SU-DHL-6 (cell line): ENCODE measurements at regions not wholly inside any gene's neighbourhood (a gene's known extent, or its start where the extent isn't known, plus 50 kb on each side); places are given as distances from the start of the nearest gene placed in this dataset.

Experiments used
- H2AFZ ChIP-seq: fragments of 200-600 bp; sonication (generic); 2 replicates; pipeline ENCODE4 v1.6.1; 2014; ENCODE audit warnings: low read depth, mild to moderate bottlenecking, moderate library complexity, mixed read lengths, antibody characterized with exemption, low read length; ENCODE audit not compliant: severe bottlenecking
- H3F3A ChIP-seq: fragments of 200-600 bp; shearing (Covaris generic); 2 replicates; pipeline ENCODE4 v1.6.0; 2016; ENCODE audit warnings: antibody characterized with exemption, mild to moderate bottlenecking; ENCODE audit not compliant: insufficient read depth
- H3K27ac ChIP-seq: fragments of 200-600 bp; sonication (generic); 2 replicates; pipeline ENCODE4 v1.5.1; 2016; ENCODE audit warnings: low read depth, mild to moderate bottlenecking, low read length, moderate library complexity, mixed read lengths
- H3K27me3 ChIP-seq: fragments of 200-600 bp; sonication (generic), shearing (Covaris generic); 2 replicates; pipeline ENCODE4 v1.6.0; 2014; ENCODE audit warnings: mild to moderate bottlenecking, low read length
- H3K36me3 ChIP-seq: fragments of 200-600 bp; sonication (generic); 2 replicates; pipeline ENCODE4 v1.6.1; 2014; ENCODE audit warnings: mild to moderate bottlenecking, low read length, mixed read lengths
- H3K4me2 ChIP-seq: fragments of 300-600, 200-600 bp; shearing (Covaris generic), sonication (generic); 2 replicates; pipeline ENCODE4 v1.6.0; 2014; ENCODE audit warnings: low read length, low read depth, mild to moderate bottlenecking; ENCODE audit not compliant: poor library complexity, severe bottlenecking
- H3K4me3 ChIP-seq: fragments of 200-600 bp; sonication (generic); 2 replicates; pipeline ENCODE4 v1.5.1; 2014; ENCODE audit warnings: antibody characterized with exemption, low read length, mild to moderate bottlenecking, mixed read lengths; ENCODE audit not compliant: insufficient read depth, poor library complexity, severe bottlenecking
- H3K79me2 ChIP-seq: fragments of 200-600 bp; sonication (generic); 2 replicates; pipeline ENCODE4 v1.6.1; 2014; ENCODE audit warnings: mild to moderate bottlenecking, low read length, moderate library complexity; ENCODE audit not compliant: insufficient read depth
- H3K9ac ChIP-seq: fragments of 200-600 bp; sonication (generic); 2 replicates; pipeline ENCODE4 v1.7.0; 2014; ENCODE audit warnings: mild to moderate bottlenecking, low read length
- H3K9me2 ChIP-seq: fragments of 200-600 bp; sonication (generic); replicated peaks from 2 replicates; pipeline ENCODE4 v1.6.1; 2014; ENCODE audit warnings: low read length; ENCODE audit not compliant: insufficient read depth
- H3K9me3 ChIP-seq: fragments of 200-600 bp; sonication (generic); 2 replicates; pipeline ENCODE4 v1.6.1; 2014; ENCODE audit warnings: low read length, mixed read lengths; ENCODE audit not compliant: insufficient read depth
- H4K20me1 ChIP-seq: fragments of 200-600 bp; sonication (generic); 2 replicates; pipeline ENCODE4 v1.6.1; 2014; ENCODE audit warnings: low read depth, mild to moderate bottlenecking, antibody characterized with exemption, low read length, moderate library complexity, mixed read lengths
- EZH2phosphoT487 ChIP-seq: fragments of 200-600 bp; sonication (generic), shearing (Covaris generic); conservative IDR thresholded peaks from 2 replicates; pipeline ENCODE4 v1.6.1; 2018; ENCODE audit warnings: mild to moderate bottlenecking, antibody characterized with exemption, low read length, moderate library complexity, mixed read lengths
- TF ChIP-seq, protein P1 (sequence below): fragments of 200-600 bp; sonication (generic); IDR thresholded peaks from one replicate; pipeline ENCODE4 v1.5.1; 2017; ENCODE audit warnings: antibody characterized with exemption, mild to moderate bottlenecking, low read length, moderate library complexity; ENCODE audit not compliant: insufficient read depth, poor library complexity, severe bottlenecking

GRCh38 chrX:125757794-125758564 lies 408.1 kb downstream of the DCAF12L2 start:
- Histone ChIP-seq H3K9me3 (no peaks in the 10 kb centered on the region), H3K79me2 (no peaks in the 10 kb centered on the region), H3K9me2 (no peaks in the 10 kb centered on the region), H3K27me3 (no peaks in the 10 kb centered on the region), H3K4me2 (no peak overlapping the region), H4K20me1 (no peaks in the 10 kb centered on the region), H2AFZ (no peak overlapping the region), H3K4me3 (no peak overlapping the region), H3K27ac (no peak overlapping the region), H3K36me3 (no peaks in the 10 kb centered on the region), H3K9ac (no peak overlapping the region), H3F3A (no peaks in the 10 kb centered on the region)
- TF ChIP-seq, protein P1, sequence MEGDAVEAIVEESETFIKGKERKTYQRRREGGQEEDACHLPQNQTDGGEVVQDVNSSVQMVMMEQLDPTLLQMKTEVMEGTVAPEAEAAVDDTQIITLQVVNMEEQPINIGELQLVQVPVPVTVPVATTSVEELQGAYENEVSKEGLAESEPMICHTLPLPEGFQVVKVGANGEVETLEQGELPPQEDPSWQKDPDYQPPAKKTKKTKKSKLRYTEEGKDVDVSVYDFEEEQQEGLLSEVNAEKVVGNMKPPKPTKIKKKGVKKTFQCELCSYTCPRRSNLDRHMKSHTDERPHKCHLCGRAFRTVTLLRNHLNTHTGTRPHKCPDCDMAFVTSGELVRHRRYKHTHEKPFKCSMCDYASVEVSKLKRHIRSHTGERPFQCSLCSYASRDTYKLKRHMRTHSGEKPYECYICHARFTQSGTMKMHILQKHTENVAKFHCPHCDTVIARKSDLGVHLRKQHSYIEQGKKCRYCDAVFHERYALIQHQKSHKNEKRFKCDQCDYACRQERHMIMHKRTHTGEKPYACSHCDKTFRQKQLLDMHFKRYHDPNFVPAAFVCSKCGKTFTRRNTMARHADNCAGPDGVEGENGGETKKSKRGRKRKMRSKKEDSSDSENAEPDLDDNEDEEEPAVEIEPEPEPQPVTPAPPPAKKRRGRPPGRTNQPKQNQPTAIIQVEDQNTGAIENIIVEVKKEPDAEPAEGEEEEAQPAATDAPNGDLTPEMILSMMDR = no peak
- TF ChIP-seq EZH2phosphoT487 = no peak

DNA sequence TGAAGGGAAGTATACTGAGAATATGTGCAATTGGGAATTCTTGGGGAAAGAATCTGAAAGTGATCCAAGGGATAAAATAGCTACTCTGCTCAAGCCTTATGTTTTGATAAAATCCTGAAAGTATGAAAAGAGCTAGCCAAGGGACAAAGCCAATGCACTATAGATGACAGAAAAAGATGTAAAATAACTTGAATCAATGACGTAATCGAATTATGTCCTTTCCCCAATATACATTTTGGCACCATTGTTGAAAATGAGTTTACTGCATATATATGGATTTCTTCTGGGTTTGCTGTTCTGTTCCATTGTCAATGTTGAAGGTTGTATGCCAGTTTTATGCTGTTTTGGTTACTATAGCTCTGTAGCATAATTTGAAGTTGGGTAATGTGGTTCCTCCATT lies 407.3 kb downstream of the DCAF12L2 start:
- no peak overlapping the region for H2AFZ ChIP-seq
- H3K9me2 ChIP-seq = no peaks in the 10 kb centered on the region
- no peaks in the 10 kb centered on the region for H3K27me3 ChIP-seq
- no peak overlapping the region for H3K4me2 ChIP-seq
- H3K9me3 ChIP-seq = no peaks in the 10 kb centered on the region
- H3F3A ChIP-seq = no peaks in the 10 kb centered on the region
- H3K9ac ChIP-seq = no peak overlapping the region
- no peak overlapping the region for H3K27ac ChIP-seq
- TF ChIP-seq EZH2phosphoT487 = no peak
- TF ChIP-seq, protein P1 = no peak
- no peaks in the 10 kb centered on the region for H3K79me2 ChIP-seq
- no peaks in the 10 kb centered on the region for H4K20me1 ChIP-seq
- no peaks in the 10 kb centered on the region for H3K36me3 ChIP-seq
- H3K4me3 ChIP-seq = no peak overlapping the region

DNA sequence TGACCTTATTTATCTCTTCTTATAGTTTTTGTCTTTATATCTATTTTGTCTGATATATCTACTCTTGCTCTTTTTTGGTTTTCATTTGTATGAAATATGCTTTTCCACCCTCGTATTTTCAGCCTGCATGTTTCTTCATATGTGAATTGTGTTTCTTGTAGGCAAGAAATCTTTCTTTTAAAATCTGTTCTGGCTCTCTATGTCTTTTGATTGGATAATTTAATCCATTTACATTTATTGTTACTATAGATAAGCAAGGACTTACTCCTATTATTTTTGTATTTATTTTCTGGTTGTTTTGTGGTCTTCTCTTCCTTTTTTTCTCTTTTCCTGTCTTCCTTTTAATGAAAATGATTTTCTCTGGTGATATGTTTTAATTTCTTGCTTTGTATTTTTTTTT lies 403.1 kb downstream of the DCAF12L2 start:
- Histone ChIP-seq H3K4me3 (no peak overlapping the region), H3K79me2 (no peaks in the 10 kb centered on the region), H3F3A (no peaks in the 10 kb centered on the region), H3K36me3 (no peaks in the 10 kb centered on the region), H3K4me2 (no peak overlapping the region), H2AFZ (no peak overlapping the region), H4K20me1 (no peaks in the 10 kb centered on the region), H3K27ac (no peak overlapping the region), H3K9ac (no peak overlapping the region), H3K27me3 (no peaks in the 10 kb centered on the region), H3K9me3 (no peaks in the 10 kb centered on the region), H3K9me2 (no peaks in the 10 kb centered on the region)
- TF ChIP-seq, protein P1 = no peak
- no peak for TF ChIP-seq EZH2phosphoT487
